Tibial nerve (tissue), 4 donors: ENCODE measurements at regions not wholly inside any gene's neighbourhood (a gene's known extent, or its start where the extent isn't known, plus 50 kb on each side); places are given as distances from the start of the nearest gene placed in this dataset.

Experiments
- EP300 ChIP-seq, 2 donors: sonication (generic); formaldehyde crosslinking; IDR thresholded peaks; one replicate each; pipeline ENCODE4 v1.6.1; 2017; ENCODE audit warnings: antibody characterized with exemption in 2 of 2, mild to moderate bottlenecking in 1 of 2
- POLR2A ChIP-seq, 2 donors: fragments of 450-650 bp; IDR thresholded peaks; one replicate each; pipeline ENCODE4 v1.6.1; 2017; ENCODE audit warnings: antibody characterized with exemption in 2 of 2, mild to moderate bottlenecking in 2 of 2, moderate library complexity in 2 of 2
- TF ChIP-seq, protein P1 (sequence below), 5 experiments: fragments of 200-600 bp in 3 of 5; fragments of 450-650 bp in 2 of 5; sonication (generic) in 3 of 5; IDR thresholded peaks; one replicate each; pipeline ENCODE4 v1.5.1; 2016 to 2019; ENCODE audit warnings: antibody characterized with exemption in 5 of 5, mild to moderate bottlenecking in 3 of 5, moderate library complexity in 2 of 5

DNA sequence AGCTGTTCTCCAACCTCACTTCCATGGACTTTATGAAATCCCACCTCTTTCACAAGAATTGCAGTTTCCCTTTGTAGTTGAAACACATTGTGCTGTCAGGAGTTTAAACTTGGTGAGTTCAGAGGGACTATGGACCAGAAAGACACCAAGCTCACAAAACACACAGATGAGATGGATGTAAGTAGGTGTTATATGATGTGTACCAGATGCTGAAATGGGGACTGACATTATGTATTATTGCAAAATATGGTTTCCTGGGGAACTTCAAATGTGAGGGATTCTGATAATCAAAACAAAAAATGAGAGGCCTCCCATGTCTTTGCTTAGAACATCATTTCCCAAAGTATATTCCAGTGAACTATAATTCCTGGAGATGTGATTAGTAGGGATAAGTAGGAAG is 401.1 kb upstream of the ARID1B start:
- TF ChIP-seq, protein P1, sequence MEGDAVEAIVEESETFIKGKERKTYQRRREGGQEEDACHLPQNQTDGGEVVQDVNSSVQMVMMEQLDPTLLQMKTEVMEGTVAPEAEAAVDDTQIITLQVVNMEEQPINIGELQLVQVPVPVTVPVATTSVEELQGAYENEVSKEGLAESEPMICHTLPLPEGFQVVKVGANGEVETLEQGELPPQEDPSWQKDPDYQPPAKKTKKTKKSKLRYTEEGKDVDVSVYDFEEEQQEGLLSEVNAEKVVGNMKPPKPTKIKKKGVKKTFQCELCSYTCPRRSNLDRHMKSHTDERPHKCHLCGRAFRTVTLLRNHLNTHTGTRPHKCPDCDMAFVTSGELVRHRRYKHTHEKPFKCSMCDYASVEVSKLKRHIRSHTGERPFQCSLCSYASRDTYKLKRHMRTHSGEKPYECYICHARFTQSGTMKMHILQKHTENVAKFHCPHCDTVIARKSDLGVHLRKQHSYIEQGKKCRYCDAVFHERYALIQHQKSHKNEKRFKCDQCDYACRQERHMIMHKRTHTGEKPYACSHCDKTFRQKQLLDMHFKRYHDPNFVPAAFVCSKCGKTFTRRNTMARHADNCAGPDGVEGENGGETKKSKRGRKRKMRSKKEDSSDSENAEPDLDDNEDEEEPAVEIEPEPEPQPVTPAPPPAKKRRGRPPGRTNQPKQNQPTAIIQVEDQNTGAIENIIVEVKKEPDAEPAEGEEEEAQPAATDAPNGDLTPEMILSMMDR (IDR thresholded peaks at IDR 0.05), result no peak
- TF ChIP-seq EP300 (IDR thresholded peaks at IDR 0.05) (no peak), POLR2A (IDR thresholded peaks at IDR 0.05) (no peak)
